ENCODE measurements at regions not wholly inside any gene's neighbourhood (a gene's known extent, or its start where the extent isn't known, plus 50 kb on each side); places are given as distances from the start of the nearest gene placed in this dataset.

- no peak for TF ChIP-seq CTCF (CRISPR knock-in tag; IDR thresholded peaks at IDR 0.05)
- TF ChIP-seq PATZ1 (CRISPR knock-in tag; IDR thresholded peaks at IDR 0.05), result no peak
- TF ChIP-seq EP300 (IDR thresholded peaks at IDR 0.05; ENCODE audit: low read depth in 2 of 2, low read length in 2 of 2), result no peak
- no peak for TF ChIP-seq EP300 (CRISPR knock-in tag; IDR thresholded peaks at IDR 0.05; ENCODE audit: borderline replicate concordance)
- TF ChIP-seq RAD21 (CRISPR knock-in tag; IDR thresholded peaks at IDR 0.05), result no peak
- no peak for TF ChIP-seq ZNF136 (CRISPR knock-in tag; IDR thresholded peaks at IDR 0.05; ENCODE audit: low read depth)
- no peak for TF ChIP-seq ETV6 (CRISPR knock-in tag; conservative IDR thresholded peaks at IDR 0.05)
- TF ChIP-seq CHCHD3 (CRISPR knock-in tag; IDR thresholded peaks at IDR 0.05), result no peak
- no peak for TF ChIP-seq ZNF7 (CRISPR knock-in tag; IDR thresholded peaks at IDR 0.05)
- TF ChIP-seq TGIF2 (CRISPR knock-in tag; IDR thresholded peaks at IDR 0.05), result no peak
Measured at GRCh38 chr12:24374452-24374851, 425.0 kb upstream of the SOX5 start.

Measured in HepG2 (cell line).